Nephron progenitor cell (in vitro differentiated cells): ENCODE measurements at regions not wholly inside any gene's neighbourhood (a gene's known extent, or its start where the extent isn't known, plus 50 kb on each side); places are given as distances from the start of the nearest gene placed in this dataset.

Experiments used
- DNase-seq: peaks from one replicate; pipeline ENCODE4 v3.0.0; 2021
- H3K27ac Mint-ChIP-seq: 2 replicates; pipeline ENCODE4 v1.8.0; 2021; ENCODE audit warnings: mild to moderate bottlenecking, moderate library complexity, mixed read lengths
- H3K27me3 Mint-ChIP-seq: 2 replicates; pipeline ENCODE4 v1.8.0; 2021; ENCODE audit warnings: mild to moderate bottlenecking, low read depth, mixed read lengths; ENCODE audit not compliant: poor library complexity
- H3K36me3 Mint-ChIP-seq: 2 replicates; pipeline ENCODE4 v1.8.0; 2021; ENCODE audit warnings: low read depth, mixed read lengths
- H3K4me1 Mint-ChIP-seq: 2 replicates; pipeline ENCODE4 v1.8.0; 2021; ENCODE audit warnings: mixed read lengths
- H3K4me3 Mint-ChIP-seq: 2 replicates; pipeline ENCODE4 v1.8.0; 2021; ENCODE audit warnings: mild to moderate bottlenecking, moderate library complexity, mixed read lengths
- H3K9me3 Mint-ChIP-seq: 2 replicates; pipeline ENCODE4 v1.8.0; 2021; ENCODE audit warnings: mild to moderate bottlenecking, moderate library complexity, mixed read lengths
- CTCF ChIP-seq: fragments of 200-600 bp; sonication (generic); IDR thresholded peaks from 2 replicates; pipeline ENCODE4 v1.5.0; 2021; ENCODE audit warnings: antibody characterized with exemption

- DNase-seq, result no peak
- H3K36me3 Mint-ChIP-seq, result no peaks in the 10 kb centered on the region
- H3K27me3 Mint-ChIP-seq, result no peaks in the 10 kb centered on the region
- no peak overlapping the region for H3K27ac Mint-ChIP-seq
- H3K4me1 Mint-ChIP-seq, result no peaks in the 10 kb centered on the region
- no peak overlapping the region for H3K4me3 Mint-ChIP-seq
- no peak for TF ChIP-seq CTCF
- peaks cover 8% of the 10 kb centered on the region for H3K9me3 Mint-ChIP-seq
These were observed 168.5 kb upstream of the LDB2 start for GRCh38 chr4:17066972-17067371.

- no peak for DNase-seq
- Mint-ChIP-seq H3K4me1 (no peaks in the 10 kb centered on the region), H3K27me3 (no peaks in the 10 kb centered on the region), H3K36me3 (no peaks in the 10 kb centered on the region), H3K27ac (no peak overlapping the region), H3K9me3 (peaks cover 8% of the 10 kb centered on the region), H3K4me3 (no peak overlapping the region)
- TF ChIP-seq CTCF, result no peak
These were observed 167.8 kb upstream of the LDB2 start for GRCh38 chr4:17066236-17066635.

GRCh38 chr4:17065821-17066220 lies 167.4 kb upstream of the LDB2 start:
- peaks cover 8% of the 10 kb centered on the region for H3K9me3 Mint-ChIP-seq
- no peak for TF ChIP-seq CTCF
- H3K4me3 Mint-ChIP-seq, result no peak overlapping the region
- H3K36me3 Mint-ChIP-seq, result no peaks in the 10 kb centered on the region
- H3K27me3 Mint-ChIP-seq, result peaks cover 3% of the 10 kb centered on the region
- H3K27ac Mint-ChIP-seq, result no peak overlapping the region
- no peaks in the 10 kb centered on the region for H3K4me1 Mint-ChIP-seq
- DNase-seq, result no peak

- Mint-ChIP-seq H3K36me3 (no peaks in the 10 kb centered on the region), H3K4me3 (no peak overlapping the region), H3K9me3 (peaks cover 4% of the 10 kb centered on the region), H3K27me3 (peaks cover 5% of the 10 kb centered on the region), H3K4me1 (peaks cover 2% of the 10 kb centered on the region), H3K27ac (no peak overlapping the region)
- DNase-seq, result no peak
- no peak for TF ChIP-seq CTCF
These were observed 166.5 kb upstream of the LDB2 start for GRCh38 chr4:17064959-17065358.

GRCh38 chr4:17063888-17064287 lies 165.4 kb upstream of the LDB2 start:
- H3K4me1 Mint-ChIP-seq, result peaks cover 10% of the 10 kb centered on the region
- no peak for DNase-seq
- H3K27me3 Mint-ChIP-seq, result peaks cover 5% of the 10 kb centered on the region
- H3K36me3 Mint-ChIP-seq, result no peaks in the 10 kb centered on the region
- no peaks in the 10 kb centered on the region for H3K9me3 Mint-ChIP-seq
- no peak overlapping the region for H3K27ac Mint-ChIP-seq
- no peak for TF ChIP-seq CTCF
- H3K4me3 Mint-ChIP-seq, result no peak overlapping the region

- Mint-ChIP-seq H3K4me3 (no peak overlapping the region), H3K4me1 (peaks cover 17% of the 10 kb centered on the region), H3K9me3 (no peaks in the 10 kb centered on the region), H3K36me3 (no peaks in the 10 kb centered on the region), H3K27me3 (peaks cover 5% of the 10 kb centered on the region), H3K27ac (no peak overlapping the region)
- no peak for DNase-seq
- no peak for TF ChIP-seq CTCF
These were observed 161.8 kb upstream of the LDB2 start for GRCh38 chr4:17060230-17060629.
